GM23338 (cell line): ENCODE measurements at regions not wholly inside any gene's neighbourhood (a gene's known extent, or its start where the extent isn't known, plus 50 kb on each side); places are given as distances from the start of the nearest gene placed in this dataset.

ENCODE experiments used
- ATAC-seq: fragments of 200-7000 bp; cut with Tn5 transposase; 3 replicates; pipeline ENCODE4 v1.9.1; 2020
- DNase-seq: peaks from one replicate; pipeline ENCODE4 v3.0.0-alpha.2; 2015; ENCODE audit warnings: low spot score
- H2AFZ ChIP-seq: fragments of 200-600 bp; sonication (generic); 2 replicates; pipeline ENCODE4 v1.8.0; 2016; ENCODE audit warnings: antibody characterized with exemption, mild to moderate bottlenecking, moderate library complexity
- H3F3A ChIP-seq: fragments of 200-600 bp; sonication (generic); replicated peaks from 2 replicates; pipeline ENCODE4 v1.8.0; 2017; ENCODE audit warnings: antibody characterized with exemption, mixed run types, low read depth
- H3K27ac ChIP-seq: fragments of 200-600 bp; sonication (generic); 2 replicates; pipeline ENCODE4 v1.6.1; 2016; ENCODE audit warnings: low read depth
- H3K27me3 ChIP-seq: fragments of 200-600 bp; sonication (generic); 2 replicates; pipeline ENCODE4 v1.8.0; 2016; ENCODE audit warnings: mild to moderate bottlenecking, mixed run types, moderate library complexity; ENCODE audit not compliant: insufficient read depth
- H3K36me3 ChIP-seq: fragments of 200-600 bp; sonication (generic); 2 replicates; pipeline ENCODE4 v1.8.0; 2016; ENCODE audit warnings: mild to moderate bottlenecking; ENCODE audit not compliant: insufficient read depth
- H3K4me1 ChIP-seq: fragments of 200-600 bp; sonication (generic); 2 replicates; pipeline ENCODE4 v1.8.0; 2016; ENCODE audit warnings: mild to moderate bottlenecking, moderate library complexity; ENCODE audit not compliant: insufficient read depth
- H3K4me2 ChIP-seq: fragments of 200-600 bp; sonication (generic); 2 replicates; pipeline ENCODE4 v1.7.1; 2017; ENCODE audit warnings: mixed run types
- H3K4me3 ChIP-seq: fragments of 200-600 bp; sonication (generic); 2 replicates; pipeline ENCODE4 v1.6.1; 2016; ENCODE audit warnings: mixed run types
- H3K79me2 ChIP-seq: fragments of 200-600 bp; sonication (generic); replicated peaks from 2 replicates; pipeline ENCODE4 v1.8.0; 2017; ENCODE audit warnings: mild to moderate bottlenecking; ENCODE audit not compliant: insufficient read depth
- H3K9me2 ChIP-seq: fragments of 200-600 bp; sonication (generic); 2 replicates; pipeline ENCODE4 v1.8.0; 2017; ENCODE audit not compliant: insufficient read depth
- H4K20me1 ChIP-seq: fragments of 200-600 bp; sonication (generic); replicated peaks from 2 replicates; pipeline ENCODE4 v1.8.0; 2017; ENCODE audit warnings: mild to moderate bottlenecking; ENCODE audit not compliant: insufficient read depth
- H3K27ac Mint-ChIP-seq: 2 replicates; pipeline ENCODE4 v1.8.0; 2020; ENCODE audit warnings: inconsistent platforms, mild to moderate bottlenecking, moderate library complexity, mixed read lengths
- H3K27me3 Mint-ChIP-seq: 3 replicates; pipeline ENCODE4 v1.8.0; 2022; ENCODE audit warnings: low read depth, mild to moderate bottlenecking, moderate library complexity, mixed read lengths, inconsistent platforms; ENCODE audit not compliant: insufficient read depth, poor library complexity
- H3K36me3 Mint-ChIP-seq: 3 replicates; pipeline ENCODE4 v1.8.0; 2021; ENCODE audit warnings: low read depth, mild to moderate bottlenecking, inconsistent platforms, moderate library complexity, mixed read lengths
- H3K4me1 Mint-ChIP-seq: 3 replicates; pipeline ENCODE4 v1.8.0; 2020; ENCODE audit warnings: mild to moderate bottlenecking, inconsistent platforms, mixed read lengths
- H3K4me3 Mint-ChIP-seq: 3 replicates; pipeline ENCODE4 v1.8.0; 2021; ENCODE audit warnings: moderate library complexity, mild to moderate bottlenecking, inconsistent platforms, mixed read lengths
- H3K9me3 Mint-ChIP-seq: 3 replicates; pipeline ENCODE4 v1.8.0; 2020; ENCODE audit warnings: moderate library complexity, mild to moderate bottlenecking, inconsistent platforms, mixed read lengths
- CREB1 ChIP-seq: fragments of 250-450 bp; sonication (Bioruptor Pico); IDR thresholded peaks from 2 replicates; pipeline ENCODE4 v1.5.0; 2020; ENCODE audit warnings: low read depth, mild to moderate bottlenecking, moderate library complexity
- ETS1 ChIP-seq: IDR thresholded peaks from 2 replicates; pipeline ENCODE4 v1.6.1; 2016; ENCODE audit warnings: antibody characterized with exemption
- EZH2 ChIP-seq: fragments of 200-600 bp; sonication (generic); IDR thresholded peaks from one replicate; pipeline ENCODE4 v1.8.0; 2017; ENCODE audit warnings: antibody characterized with exemption, mild to moderate bottlenecking, low read depth; ENCODE audit not compliant: unreplicated experiment
- EZH2phosphoT487 ChIP-seq: fragments of 200-600 bp; sonication (generic); IDR thresholded peaks from one replicate; pipeline ENCODE4 v1.8.1; 2018; ENCODE audit warnings: antibody characterized with exemption; ENCODE audit not compliant: unreplicated experiment
- JUNB ChIP-seq: IDR thresholded peaks from one replicate; pipeline ENCODE4 v1.6.1; 2016; ENCODE audit warnings: antibody characterized with exemption; ENCODE audit not compliant: unreplicated experiment
- NANOG ChIP-seq: IDR thresholded peaks from 2 replicates; pipeline ENCODE4 v1.6.1; 2016; ENCODE audit warnings: antibody characterized with exemption, borderline replicate concordance
- POLR2AphosphoS5 ChIP-seq: IDR thresholded peaks from 2 replicates; pipeline ENCODE4 v1.6.1; 2016; ENCODE audit warnings: antibody characterized with exemption, low read depth
- REST ChIP-seq: IDR thresholded peaks from one replicate; pipeline ENCODE4 v1.6.1; 2018; ENCODE audit warnings: antibody characterized with exemption; ENCODE audit not compliant: unreplicated experiment
- STAT1 ChIP-seq: IDR thresholded peaks from one replicate; pipeline ENCODE4 v1.6.1; 2016; ENCODE audit warnings: antibody characterized with exemption; ENCODE audit not compliant: unreplicated experiment
- ZNF114 ChIP-seq: fragments of 250-450 bp; sonication (Bioruptor Pico); IDR thresholded peaks from 2 replicates; pipeline ENCODE4 v1.5.0; 2020; ENCODE audit warnings: mild to moderate bottlenecking, moderate library complexity
- ZNF331 ChIP-seq: fragments of 250-450 bp; sonication (Bioruptor Pico); IDR thresholded peaks from 2 replicates; pipeline ENCODE4 v1.5.0; 2020; ENCODE audit warnings: low read depth, mild to moderate bottlenecking, moderate library complexity
- ZNF462 ChIP-seq: fragments of 250-450 bp; sonication (Bioruptor Pico); IDR thresholded peaks from 2 replicates; pipeline ENCODE4 v1.5.0; 2020; ENCODE audit warnings: mild to moderate bottlenecking, moderate library complexity
- TF ChIP-seq, protein P1 (sequence below), 2 experiments: fragments of 200-600 bp in 1 of 2; sonication (generic) in 1 of 2; conservative IDR thresholded peaks; 2 replicates each; pipeline versions ENCODE4 v1.5.1 to v1.6.1; 2016 to 2017; ENCODE audit warnings: antibody characterized with exemption in 2 of 2, low read depth in 2 of 2, mild to moderate bottlenecking in 2 of 2, moderate library complexity in 1 of 2

- ATAC-seq (no peak), DNase-seq (peak; percentile 29)
- H3K9me3 Mint-ChIP-seq, result peaks cover 5% of the 10 kb centered on the region; the same call in 1 of the 3 replicates
- H3K36me3 Mint-ChIP-seq, result 0 out of 3 replicates have a peak, but pooled peaks cover 5% of the 10 kb centered on the region
- Histone ChIP-seq H3F3A (no peaks in the 10 kb centered on the region), H3K4me2 (no peak overlapping the region), H3K36me3 (no peaks in the 10 kb centered on the region), H3K9me2 (peaks cover 15% of the 10 kb centered on the region), H2AFZ (peak overlapping the region; percentile 85; the same call in 1 of the 2 replicates), H3K4me1 (peaks cover 12% of the 10 kb centered on the region), H3K27ac (no peak overlapping the region), H3K27me3 (no peaks in the 10 kb centered on the region), H4K20me1 (no peaks in the 10 kb centered on the region), H3K79me2 (no peaks in the 10 kb centered on the region), H3K4me3 (no peak overlapping the region)
- H3K4me1 Mint-ChIP-seq, result peaks cover 12% of the 10 kb centered on the region
- no peak overlapping the region for H3K27ac Mint-ChIP-seq
- no peak overlapping the region for H3K4me3 Mint-ChIP-seq
- TF ChIP-seq STAT1 (no peak), JUNB (no peak), ZNF331 (CRISPR knock-in tag) (no peak), ETS1 (no peak), CREB1 (no peak), REST (no peak), NANOG (no peak), EZH2 (no peak), ZNF114 (CRISPR knock-in tag) (no peak), ZNF462 (CRISPR knock-in tag) (no peak), EZH2phosphoT487 (no peak), POLR2AphosphoS5 (no peak)
- TF ChIP-seq, protein P1, sequence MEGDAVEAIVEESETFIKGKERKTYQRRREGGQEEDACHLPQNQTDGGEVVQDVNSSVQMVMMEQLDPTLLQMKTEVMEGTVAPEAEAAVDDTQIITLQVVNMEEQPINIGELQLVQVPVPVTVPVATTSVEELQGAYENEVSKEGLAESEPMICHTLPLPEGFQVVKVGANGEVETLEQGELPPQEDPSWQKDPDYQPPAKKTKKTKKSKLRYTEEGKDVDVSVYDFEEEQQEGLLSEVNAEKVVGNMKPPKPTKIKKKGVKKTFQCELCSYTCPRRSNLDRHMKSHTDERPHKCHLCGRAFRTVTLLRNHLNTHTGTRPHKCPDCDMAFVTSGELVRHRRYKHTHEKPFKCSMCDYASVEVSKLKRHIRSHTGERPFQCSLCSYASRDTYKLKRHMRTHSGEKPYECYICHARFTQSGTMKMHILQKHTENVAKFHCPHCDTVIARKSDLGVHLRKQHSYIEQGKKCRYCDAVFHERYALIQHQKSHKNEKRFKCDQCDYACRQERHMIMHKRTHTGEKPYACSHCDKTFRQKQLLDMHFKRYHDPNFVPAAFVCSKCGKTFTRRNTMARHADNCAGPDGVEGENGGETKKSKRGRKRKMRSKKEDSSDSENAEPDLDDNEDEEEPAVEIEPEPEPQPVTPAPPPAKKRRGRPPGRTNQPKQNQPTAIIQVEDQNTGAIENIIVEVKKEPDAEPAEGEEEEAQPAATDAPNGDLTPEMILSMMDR (conservative IDR thresholded peaks at IDR 0.05; ENCODE audit: low read depth in 2 of 2), result no peak
- no peaks in the 10 kb centered on the region for H3K27me3 Mint-ChIP-seq
Measured at GRCh38 chr6:153405931-153406330, 274.8 kb upstream of the RGS17 start.
